H1 (cell line): ENCODE measurements at regions not wholly inside any gene's neighbourhood (a gene's known extent, or its start where the extent isn't known, plus 50 kb on each side); places are given as distances from the start of the nearest gene placed in this dataset.

ENCODE experiments used
- CTCF ChIP-seq, 3 experiments: IDR thresholded peaks; 1 replicate in 2 of 3; 2 replicates in 1 of 3; pipeline versions ENCODE4 v1.5.1 to v1.6.1; 2011; ENCODE audit warnings: low read length in 3 of 3, mild to moderate bottlenecking in 3 of 3, inconsistent platforms in 2 of 3, low read depth in 1 of 3, moderate library complexity in 1 of 3; ENCODE audit not compliant: insufficient read depth in 1 of 3; ENCODE audit errors: control extremely low read depth in 1 of 3
- EZH2 ChIP-seq: fragments of 200-600 bp; sonication (generic); IDR thresholded peaks from 2 replicates; pipeline ENCODE4 v1.7.1; 2012; ENCODE audit warnings: low read depth, mild to moderate bottlenecking, moderate library complexity, low read length, inconsistent platforms; ENCODE audit not compliant: severe bottlenecking
- GTF2F1 ChIP-seq: IDR thresholded peaks from 2 replicates; pipeline ENCODE4 v1.6.1; 2012; ENCODE audit warnings: low read depth, low read length, improper control_type of control experiment, borderline replicate concordance
- POLR2A ChIP-seq, 2 experiments: IDR thresholded peaks; 1 replicate in 1 of 2; 2 replicates in 1 of 2; pipeline ENCODE4 v1.6.1; 2011; ENCODE audit warnings: low read depth in 2 of 2, low read length in 2 of 2, mild to moderate bottlenecking in 2 of 2; ENCODE audit errors: control extremely low read depth in 1 of 2
- POLR2AphosphoS5 ChIP-seq: IDR thresholded peaks from 2 replicates; pipeline ENCODE4 v1.6.1; 2011; ENCODE audit warnings: low read depth, low read length
- RAD21 ChIP-seq, 2 experiments: IDR thresholded peaks in 1 of 2; conservative IDR thresholded peaks in 1 of 2; 2 replicates each; pipeline ENCODE4 v1.6.1; 2011; ENCODE audit warnings: low read depth in 2 of 2, low read length in 2 of 2, improper control_type of control experiment in 1 of 2, inconsistent platforms in 1 of 2, mild to moderate bottlenecking in 1 of 2, moderate library complexity in 1 of 2
- SP1 ChIP-seq: IDR thresholded peaks from 2 replicates; pipeline ENCODE4 v1.6.1; 2011; ENCODE audit warnings: low read depth, low read length
- TAF1 ChIP-seq: IDR thresholded peaks from 2 replicates; pipeline ENCODE4 v1.6.1; 2011; ENCODE audit warnings: mild to moderate bottlenecking, low read depth, low read length
- TBP ChIP-seq: IDR thresholded peaks from 2 replicates; pipeline ENCODE4 v1.6.1; 2011; ENCODE audit warnings: low read depth, low read length, improper control_type of control experiment

GRCh38 chr4:180581061-180581460 lies 1662.1 kb upstream of the TENM3 start:
- TF ChIP-seq TAF1, result no peak
- TF ChIP-seq CTCF (IDR thresholded peaks at IDR 0.05; ENCODE audit: control extremely low read depth in 1 of 3, insufficient read depth in 1 of 3, low read depth in 1 of 3, low read length in 3 of 3), result no peak
- TF ChIP-seq GTF2F1, result no peak
- no peak for TF ChIP-seq RAD21 (IDR thresholded peaks at IDR 0.05 in 1 of 2, conservative IDR thresholded peaks at IDR 0.05 in 1 of 2; ENCODE audit: low read depth in 2 of 2, low read length in 2 of 2)
- TF ChIP-seq POLR2AphosphoS5, result no peak
- no peak for TF ChIP-seq TBP
- no peak for TF ChIP-seq POLR2A (IDR thresholded peaks at IDR 0.05; ENCODE audit: control extremely low read depth in 1 of 2, low read depth in 2 of 2, low read length in 2 of 2)
- TF ChIP-seq SP1, result no peak
- no peak for TF ChIP-seq EZH2
